MM.1S (cell line): ENCODE measurements at regions not wholly inside any gene's neighbourhood (a gene's known extent, or its start where the extent isn't known, plus 50 kb on each side); places are given as distances from the start of the nearest gene placed in this dataset.

Experiments used
- DNase-seq: peaks from one replicate; pipeline ENCODE4 v3.0.0-alpha.2; 2015
- H2AFZ ChIP-seq: fragments of 300-600 bp; sonication (generic); 2 replicates; pipeline ENCODE4 v1.6.0; 2016; ENCODE audit warnings: antibody characterized with exemption, low read length
- H3F3A ChIP-seq: fragments of 300-600 bp; sonication (generic); 2 replicates; pipeline ENCODE4 v1.6.1; 2016; ENCODE audit warnings: mild to moderate bottlenecking, antibody characterized with exemption, low read length, moderate library complexity, mixed read lengths; ENCODE audit not compliant: insufficient read depth
- H3K27ac ChIP-seq: fragments of 300-600 bp; sonication (generic); 2 replicates; pipeline ENCODE4 v1.5.1; 2016; ENCODE audit warnings: mild to moderate bottlenecking, low read length
- H3K27me3 ChIP-seq: fragments of 300-600 bp; sonication (generic); replicated peaks from 2 replicates; pipeline ENCODE4 v1.6.0; 2016; ENCODE audit warnings: low read length; ENCODE audit not compliant: insufficient read depth
- H3K36me3 ChIP-seq: fragments of 300-600 bp; sonication (generic); replicated peaks from 2 replicates; pipeline ENCODE4 v1.6.1; 2016; ENCODE audit warnings: mild to moderate bottlenecking, low read length, mixed read lengths; ENCODE audit not compliant: insufficient read depth
- H3K4me1 ChIP-seq: fragments of 300-600 bp; sonication (generic); 2 replicates; pipeline ENCODE4 v1.6.1; 2016; ENCODE audit warnings: low read length, mixed read lengths
- H3K4me2 ChIP-seq: fragments of 300-600 bp; sonication (generic); 2 replicates; pipeline ENCODE4 v1.6.0; 2016; ENCODE audit warnings: low read depth, low read length
- H3K4me3 ChIP-seq: fragments of 300-600 bp; sonication (generic); 2 replicates; pipeline ENCODE4 v1.5.1; 2016; ENCODE audit warnings: low read length, mixed read lengths
- H3K79me2 ChIP-seq: fragments of 300-600 bp; sonication (generic); 2 replicates; pipeline ENCODE4 v1.6.1; 2016; ENCODE audit warnings: mixed run types, low read length, mixed read lengths
- H3K9ac ChIP-seq: fragments of 300-600 bp; sonication (generic); 2 replicates; pipeline ENCODE4 v1.6.1; 2016; ENCODE audit warnings: low read length, mixed read lengths
- H3K9me2 ChIP-seq: fragments of 300-600 bp; sonication (generic); replicated peaks from 2 replicates; pipeline ENCODE4 v1.6.1; 2016; ENCODE audit warnings: mild to moderate bottlenecking, low read length, mixed read lengths; ENCODE audit not compliant: insufficient read depth
- H3K9me3 ChIP-seq: fragments of 300-600 bp; sonication (generic); replicated peaks from 2 replicates; pipeline ENCODE4 v1.6.1; 2016; ENCODE audit warnings: mild to moderate bottlenecking, low read length, mixed read lengths; ENCODE audit not compliant: insufficient read depth
- H4K20me1 ChIP-seq: fragments of 300-600 bp; sonication (generic); 2 replicates; pipeline ENCODE4 v1.6.1; 2016; ENCODE audit warnings: mild to moderate bottlenecking, low read length, moderate library complexity, mixed read lengths; ENCODE audit not compliant: insufficient read depth
- EZH2 ChIP-seq: fragments of 300-600 bp; sonication (generic); optimal IDR thresholded peaks from 2 replicates; pipeline ENCODE3; 2017; ENCODE audit warnings: low read depth, mild to moderate bottlenecking, antibody characterized with exemption, low read length, mixed read lengths
- EZH2phosphoT487 ChIP-seq: fragments of 300-600 bp; sonication (generic); IDR thresholded peaks from 2 replicates; pipeline ENCODE4 v1.6.1; 2018; ENCODE audit warnings: antibody characterized with exemption, low read length
- TF ChIP-seq, protein P1 (sequence below): fragments of 300-600 bp; sonication (generic); IDR thresholded peaks from 2 replicates; pipeline ENCODE4 v1.5.1; 2016; ENCODE audit warnings: antibody characterized with exemption, low read length, mixed read lengths

DNA sequence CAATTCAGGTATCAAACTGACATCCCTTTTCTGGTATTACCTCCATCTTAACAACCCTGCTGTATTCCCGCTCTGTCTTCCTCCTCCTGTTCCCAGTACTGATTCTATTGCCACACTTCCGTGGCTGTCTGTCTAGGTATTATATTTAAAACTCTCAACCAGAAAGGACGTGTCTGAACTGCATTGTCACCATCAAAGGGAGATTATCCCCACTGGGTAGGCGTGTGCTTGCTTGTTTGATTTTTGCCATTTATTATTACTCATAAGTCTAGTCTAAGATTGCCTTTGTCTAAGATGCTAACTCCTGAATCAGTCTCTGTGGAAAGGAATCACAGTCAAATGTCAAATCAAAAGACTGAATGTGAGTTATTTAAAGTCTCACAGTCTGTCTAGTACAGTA is 650.1 kb downstream of the KCNT2 start:
- no peaks in the 10 kb centered on the region for H3K36me3 ChIP-seq
- H3K9ac ChIP-seq: no peak overlapping the region
- no peak overlapping the region for H3K4me3 ChIP-seq
- H3K79me2 ChIP-seq: no peaks in the 10 kb centered on the region
- no peaks in the 10 kb centered on the region for H3F3A ChIP-seq
- no peaks in the 10 kb centered on the region for H3K27me3 ChIP-seq
- TF ChIP-seq EZH2phosphoT487 (no peak), EZH2 (no peak)
- TF ChIP-seq, protein P1, sequence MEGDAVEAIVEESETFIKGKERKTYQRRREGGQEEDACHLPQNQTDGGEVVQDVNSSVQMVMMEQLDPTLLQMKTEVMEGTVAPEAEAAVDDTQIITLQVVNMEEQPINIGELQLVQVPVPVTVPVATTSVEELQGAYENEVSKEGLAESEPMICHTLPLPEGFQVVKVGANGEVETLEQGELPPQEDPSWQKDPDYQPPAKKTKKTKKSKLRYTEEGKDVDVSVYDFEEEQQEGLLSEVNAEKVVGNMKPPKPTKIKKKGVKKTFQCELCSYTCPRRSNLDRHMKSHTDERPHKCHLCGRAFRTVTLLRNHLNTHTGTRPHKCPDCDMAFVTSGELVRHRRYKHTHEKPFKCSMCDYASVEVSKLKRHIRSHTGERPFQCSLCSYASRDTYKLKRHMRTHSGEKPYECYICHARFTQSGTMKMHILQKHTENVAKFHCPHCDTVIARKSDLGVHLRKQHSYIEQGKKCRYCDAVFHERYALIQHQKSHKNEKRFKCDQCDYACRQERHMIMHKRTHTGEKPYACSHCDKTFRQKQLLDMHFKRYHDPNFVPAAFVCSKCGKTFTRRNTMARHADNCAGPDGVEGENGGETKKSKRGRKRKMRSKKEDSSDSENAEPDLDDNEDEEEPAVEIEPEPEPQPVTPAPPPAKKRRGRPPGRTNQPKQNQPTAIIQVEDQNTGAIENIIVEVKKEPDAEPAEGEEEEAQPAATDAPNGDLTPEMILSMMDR: no peak
- no peak overlapping the region for H2AFZ ChIP-seq
- no peak overlapping the region for H3K4me2 ChIP-seq
- H3K9me3 ChIP-seq: no peaks in the 10 kb centered on the region
- no peaks in the 10 kb centered on the region for H3K4me1 ChIP-seq
- H3K27ac ChIP-seq: no peak overlapping the region
- no peak for DNase-seq
- H4K20me1 ChIP-seq: no peaks in the 10 kb centered on the region
- H3K9me2 ChIP-seq: no peaks in the 10 kb centered on the region

DNA sequence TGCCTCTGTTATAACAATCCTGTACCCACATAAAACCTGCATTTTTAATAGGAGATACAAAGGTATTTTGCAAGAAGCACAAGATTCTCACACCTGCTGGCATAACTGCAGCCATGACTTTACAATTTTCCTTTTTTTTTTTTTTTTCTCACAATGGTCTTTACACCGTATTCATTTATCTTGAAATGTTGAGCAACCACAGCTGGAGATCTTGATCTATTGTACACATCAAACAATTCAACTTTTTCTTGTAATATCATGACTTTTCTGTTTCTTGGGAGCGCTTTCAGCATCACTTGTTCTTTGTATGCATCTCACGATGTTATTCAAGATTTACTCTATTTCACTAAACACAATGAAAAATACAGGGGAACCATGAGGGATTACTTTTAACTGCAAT is 651.4 kb downstream of the KCNT2 start:
- Histone ChIP-seq H2AFZ (no peak overlapping the region), H3F3A (no peaks in the 10 kb centered on the region), H3K4me2 (no peak overlapping the region), H3K4me1 (no peaks in the 10 kb centered on the region), H4K20me1 (no peaks in the 10 kb centered on the region), H3K27me3 (no peaks in the 10 kb centered on the region), H3K9ac (no peak overlapping the region), H3K79me2 (no peaks in the 10 kb centered on the region), H3K9me3 (no peaks in the 10 kb centered on the region), H3K36me3 (no peaks in the 10 kb centered on the region), H3K27ac (no peak overlapping the region), H3K9me2 (no peaks in the 10 kb centered on the region), H3K4me3 (no peak overlapping the region)
- no peak for DNase-seq
- TF ChIP-seq EZH2phosphoT487 (no peak), EZH2 (no peak)
- TF ChIP-seq, protein P1: no peak

DNA sequence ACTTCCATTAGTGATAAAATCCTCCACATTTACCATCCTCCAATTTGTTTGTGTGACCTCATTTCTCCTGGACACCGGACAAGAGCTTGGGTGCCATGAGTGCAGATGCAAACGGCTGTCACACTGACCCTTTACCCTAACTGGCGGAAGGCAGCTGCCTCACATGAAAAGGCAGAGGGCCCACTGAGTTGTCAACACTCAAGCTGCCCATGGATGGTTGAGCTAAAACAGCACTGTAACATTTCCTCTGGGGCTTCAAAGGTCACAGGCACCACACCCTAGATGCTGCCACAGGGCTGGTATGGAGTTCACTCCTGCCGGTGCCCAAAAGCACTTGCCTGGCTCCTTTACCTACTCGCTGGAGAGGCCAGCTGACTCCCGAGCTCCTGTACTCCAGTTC is 653.4 kb downstream of the KCNT2 start:
- Histone ChIP-seq H3K27me3 (no peaks in the 10 kb centered on the region), H3K4me2 (no peak overlapping the region), H3K9me2 (no peaks in the 10 kb centered on the region), H2AFZ (no peak overlapping the region), H3F3A (no peaks in the 10 kb centered on the region), H3K4me3 (no peak overlapping the region), H3K9me3 (no peaks in the 10 kb centered on the region), H3K79me2 (no peaks in the 10 kb centered on the region), H3K27ac (no peak overlapping the region), H3K36me3 (no peaks in the 10 kb centered on the region), H3K4me1 (no peaks in the 10 kb centered on the region), H3K9ac (no peak overlapping the region), H4K20me1 (no peaks in the 10 kb centered on the region)
- DNase-seq: no peak
- TF ChIP-seq, protein P1: no peak
- no peak for TF ChIP-seq EZH2
- no peak for TF ChIP-seq EZH2phosphoT487
